ENCODE measurements at regions not wholly inside any gene's neighbourhood (a gene's known extent, or its start where the extent isn't known, plus 50 kb on each side); places are given as distances from the start of the nearest gene placed in this dataset.

- Histone ChIP-seq H3K27me3 (ENCODE audit: insufficient read depth, low read length) (no peaks in the 10 kb centered on the region), H3K4me2 (ENCODE audit: low read length) (no peak overlapping the region), H4K20me1 (ENCODE audit: insufficient read depth) (no peaks in the 10 kb centered on the region), H3K27ac (ENCODE audit: low read depth, low read length) (no peak overlapping the region), H3K9me3 (ENCODE audit: control insufficient read depth in 1 of 2, insufficient read depth in 1 of 2, low read depth in 1 of 2, low read length in 2 of 2) (peaks cover 0 to 17% of the 10 kb centered on the region in 2 experiments; a peak in 2 of 4 replicates), H3K4me1 (ENCODE audit: control insufficient read depth in 1 of 2, insufficient read depth in 2 of 2, low read length in 2 of 2) (no peaks in the 10 kb centered on the region), H3K4me3 (replicated peaks in 1 of 2; ENCODE audit: low read depth in 1 of 2, low read length in 2 of 2) (no peak overlapping the region), H2AFZ (ENCODE audit: low read depth, low read length, poor library complexity, severe bottlenecking) (no peak overlapping the region), H3K79me2 (ENCODE audit: insufficient read depth, low read length) (no peaks in the 10 kb centered on the region), H3K9me2 (ENCODE audit: insufficient read depth) (no peaks in the 10 kb centered on the region), H3K9ac (ENCODE audit: low read length) (no peak overlapping the region), H3K36me3 (ENCODE audit: control insufficient read depth in 1 of 2, insufficient read depth in 2 of 2, low read length in 2 of 2) (no peaks in the 10 kb centered on the region)
- ATAC-seq = no peak
- ChIA-PET POLR2A (no interaction called here), CTCF (no interaction called here), RAD21 (ENCODE audit: low non-redundant PET in 1 of 2, low total read pairs in 2 of 2, uncharacterized antibody in 2 of 2, unreplicated experiment in 2 of 2) (no interaction called here)
- no peak for DNase-seq (ENCODE audit: low read depth, low spot score)
- TF ChIP-seq CTCF (IDR thresholded peaks at IDR 0.05 in 2 of 3, conservative IDR thresholded peaks at IDR 0.05 in 1 of 3; ENCODE audit: borderline replicate concordance in 1 of 3, insufficient read depth in 1 of 3, low read depth in 2 of 3, low read length in 2 of 3) (no peak), ELF1 (IDR thresholded peaks at IDR 0.05; ENCODE audit: borderline replicate concordance, low read depth) (no peak)
- no TSS peak for BruUV-seq (replicated peaks)
- intact Hi-C loops (cut with micrococcal nuclease) = no loop called here
Measured at GRCh38 chr10:53127686-53128085, 355.1 kb upstream of the MBL2 start.

- intact Hi-C loops (cut with micrococcal nuclease) = no loop called here
- DNase-seq (ENCODE audit: low read depth, low spot score) (no peak), ATAC-seq (no peak)
- H3K9me2 ChIP-seq (ENCODE audit: insufficient read depth) = no peaks in the 10 kb centered on the region
- peaks cover 0 to 15% of the 10 kb centered on the region in 2 experiments; a peak in 2 of 4 replicates for H3K9me3 ChIP-seq (ENCODE audit: control insufficient read depth in 1 of 2, insufficient read depth in 1 of 2, low read depth in 1 of 2, low read length in 2 of 2)
- no peaks in the 10 kb centered on the region for H3K36me3 ChIP-seq (ENCODE audit: control insufficient read depth in 1 of 2, insufficient read depth in 2 of 2, low read length in 2 of 2)
- ChIA-PET CTCF (no interaction called here), POLR2A (no interaction called here), RAD21 (ENCODE audit: low non-redundant PET in 1 of 2, low total read pairs in 2 of 2, uncharacterized antibody in 2 of 2, unreplicated experiment in 2 of 2) (no interaction called here)
- H3K4me1 ChIP-seq (ENCODE audit: control insufficient read depth in 1 of 2, insufficient read depth in 2 of 2, low read length in 2 of 2) = no peaks in the 10 kb centered on the region
- H2AFZ ChIP-seq (ENCODE audit: low read depth, low read length, poor library complexity, severe bottlenecking) = no peak overlapping the region
- no peaks in the 10 kb centered on the region for H3K79me2 ChIP-seq (ENCODE audit: insufficient read depth, low read length)
- no TSS peak for BruUV-seq (replicated peaks)
- H3K27me3 ChIP-seq (ENCODE audit: insufficient read depth, low read length) = no peaks in the 10 kb centered on the region
- no peaks in the 10 kb centered on the region for H4K20me1 ChIP-seq (ENCODE audit: insufficient read depth)
- H3K9ac ChIP-seq (ENCODE audit: low read length) = no peak overlapping the region
- H3K27ac ChIP-seq (ENCODE audit: low read depth, low read length) = no peak overlapping the region
- H3K4me3 ChIP-seq (replicated peaks in 1 of 2; ENCODE audit: low read depth in 1 of 2, low read length in 2 of 2) = no peak overlapping the region
- H3K4me2 ChIP-seq (ENCODE audit: low read length) = no peak overlapping the region
- TF ChIP-seq SP1 (IDR thresholded peaks at IDR 0.05; ENCODE audit: low read depth) = no peak
- no peak for TF ChIP-seq EGR1 (IDR thresholded peaks at IDR 0.05; ENCODE audit: low read depth)
- no peak for TF ChIP-seq MAX (IDR thresholded peaks at IDR 0.05)
- no peak for TF ChIP-seq ELF1 (IDR thresholded peaks at IDR 0.05; ENCODE audit: borderline replicate concordance, low read depth)
- TF ChIP-seq CBX3 (IDR thresholded peaks at IDR 0.05; ENCODE audit: low read depth) = no peak
- TF ChIP-seq FOSL1 (IDR thresholded peaks at IDR 0.05; ENCODE audit: low read depth) = no peak
- TF ChIP-seq ZNF274 (IDR thresholded peaks at IDR 0.05; ENCODE audit: low read depth, low read length) = no peak
- TF ChIP-seq EZH2 (IDR thresholded peaks at IDR 0.05) = no peak
- no peak for TF ChIP-seq SIN3A (IDR thresholded peaks at IDR 0.05; ENCODE audit: low read depth)
- TF ChIP-seq RAD21 (IDR thresholded peaks at IDR 0.05; ENCODE audit: low read depth) = no peak
- TF ChIP-seq, protein P1, sequence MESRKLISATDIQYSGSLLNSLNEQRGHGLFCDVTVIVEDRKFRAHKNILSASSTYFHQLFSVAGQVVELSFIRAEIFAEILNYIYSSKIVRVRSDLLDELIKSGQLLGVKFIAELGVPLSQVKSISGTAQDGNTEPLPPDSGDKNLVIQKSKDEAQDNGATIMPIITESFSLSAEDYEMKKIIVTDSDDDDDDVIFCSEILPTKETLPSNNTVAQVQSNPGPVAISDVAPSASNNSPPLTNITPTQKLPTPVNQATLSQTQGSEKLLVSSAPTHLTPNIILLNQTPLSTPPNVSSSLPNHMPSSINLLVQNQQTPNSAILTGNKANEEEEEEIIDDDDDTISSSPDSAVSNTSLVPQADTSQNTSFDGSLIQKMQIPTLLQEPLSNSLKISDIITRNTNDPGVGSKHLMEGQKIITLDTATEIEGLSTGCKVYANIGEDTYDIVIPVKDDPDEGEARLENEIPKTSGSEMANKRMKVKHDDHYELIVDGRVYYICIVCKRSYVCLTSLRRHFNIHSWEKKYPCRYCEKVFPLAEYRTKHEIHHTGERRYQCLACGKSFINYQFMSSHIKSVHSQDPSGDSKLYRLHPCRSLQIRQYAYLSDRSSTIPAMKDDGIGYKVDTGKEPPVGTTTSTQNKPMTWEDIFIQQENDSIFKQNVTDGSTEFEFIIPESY (IDR thresholded peaks at IDR 0.05; ENCODE audit: extremely low read depth, insufficient replicate concordance, low read length) = no peak
- no peak for TF ChIP-seq TCF7L2 (IDR thresholded peaks at IDR 0.05; ENCODE audit: borderline replicate concordance, extremely low read depth, insufficient read depth, insufficient read length)
Measured at GRCh38 chr10:53123311-53123710, 350.7 kb upstream of the MBL2 start.
